Head of caudate nucleus (tissue), 42 donors: ENCODE measurements at regions not wholly inside any gene's neighbourhood (a gene's known extent, or its start where the extent isn't known, plus 50 kb on each side); places are given as distances from the start of the nearest gene placed in this dataset.

ENCODE experiments used
- DNase-seq, 42 donors: peaks; one replicate each; pipeline versions ENCODE4 v3.0.0 to v3.0.0-alpha.2; 2020 to 2021; ENCODE audit warnings: mixed read lengths in 7 of 42
- intact Hi-C: fragments of 100-400 bp; cut with DNase I; formaldehyde crosslinking; loops from one replicate; pipeline ENCODE4 v1.15.0; 2022

DNA sequence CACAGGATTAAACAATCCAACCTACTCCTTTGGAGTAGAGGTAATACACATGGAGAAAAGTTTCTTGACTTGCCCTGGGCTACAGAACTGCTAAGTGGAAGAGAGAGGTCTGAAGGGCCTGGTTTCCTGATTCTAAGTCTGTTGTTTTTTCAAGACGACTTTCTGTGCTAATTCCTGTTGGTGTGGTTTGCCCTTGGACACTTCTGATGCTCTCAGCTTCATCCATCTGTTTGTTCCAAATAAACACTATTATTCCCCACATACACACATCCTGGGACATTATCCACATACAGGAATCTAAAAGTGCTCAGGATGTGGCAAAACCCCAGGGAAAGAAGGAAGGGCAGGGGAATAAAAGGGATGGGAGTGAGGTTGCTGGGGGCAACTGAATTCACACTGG, 393.5 kb upstream of the TBL1XR1 start:
- intact Hi-C loops: no loop called here
- no peak for DNase-seq

GRCh38 chr3:177591379-177591778, 394.1 kb upstream of the TBL1XR1 start:
- peak in 21 of 42 donors; percentile 12 to 53 (median 27) for DNase-seq

DNA sequence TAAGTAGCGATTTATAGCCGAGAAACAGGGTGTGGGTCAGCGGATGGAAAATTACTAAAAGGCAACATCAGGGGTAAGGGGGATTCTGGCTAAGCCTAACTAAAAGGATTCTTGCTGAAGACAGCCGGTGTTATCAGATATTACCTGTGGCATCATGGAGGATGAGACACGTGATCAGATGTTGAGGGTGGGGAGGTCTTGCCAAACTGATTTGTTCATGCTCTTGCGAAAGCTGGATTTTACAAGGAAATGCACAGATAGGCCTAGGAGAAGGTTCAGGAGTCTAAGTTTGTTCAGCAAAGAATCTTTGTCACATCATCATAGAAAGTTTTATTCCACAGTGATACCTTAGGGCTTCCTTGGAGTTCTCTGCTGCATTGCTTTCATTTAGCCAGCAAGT, 396.8 kb upstream of the TBL1XR1 start:
- DNase-seq: no peak
- intact Hi-C loops: no loop called here

More at GRCh38 chr3:177591379-177591778, 394.1 kb upstream of the TBL1XR1 start:
- intact Hi-C loops: no loop called here

DNA sequence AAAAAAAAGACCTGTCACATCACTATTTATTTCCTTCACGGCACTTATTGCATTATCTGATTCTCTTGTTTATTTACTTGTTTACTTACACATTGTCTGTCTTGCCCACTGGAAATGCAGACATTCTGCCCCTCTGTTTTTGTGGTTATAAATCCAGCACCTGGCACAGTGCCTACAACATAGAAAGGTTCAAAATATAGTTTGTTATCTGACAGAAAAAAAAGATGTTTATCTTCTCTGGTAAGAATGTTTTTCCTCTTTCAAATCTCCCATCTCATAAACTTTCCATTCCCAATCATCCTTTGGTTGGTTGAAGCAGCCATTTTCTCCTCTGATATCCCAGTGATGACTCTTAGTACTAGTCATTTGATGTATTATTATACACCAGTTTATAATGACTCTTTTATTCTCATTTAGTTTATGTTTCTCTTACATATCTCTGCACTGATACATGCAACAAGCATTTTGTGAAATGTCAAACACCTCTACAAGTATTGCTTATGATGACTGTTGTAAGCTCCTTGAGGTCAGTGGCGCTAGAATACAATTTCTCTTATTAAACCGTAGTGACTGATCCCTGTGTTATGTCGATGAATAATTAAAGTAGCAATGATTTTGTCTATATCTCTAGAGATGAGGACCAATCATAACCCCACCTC, 398.4 kb upstream of the TBL1XR1 start:
- intact Hi-C loops: no loop called here
- no peak for DNase-seq

DNA sequence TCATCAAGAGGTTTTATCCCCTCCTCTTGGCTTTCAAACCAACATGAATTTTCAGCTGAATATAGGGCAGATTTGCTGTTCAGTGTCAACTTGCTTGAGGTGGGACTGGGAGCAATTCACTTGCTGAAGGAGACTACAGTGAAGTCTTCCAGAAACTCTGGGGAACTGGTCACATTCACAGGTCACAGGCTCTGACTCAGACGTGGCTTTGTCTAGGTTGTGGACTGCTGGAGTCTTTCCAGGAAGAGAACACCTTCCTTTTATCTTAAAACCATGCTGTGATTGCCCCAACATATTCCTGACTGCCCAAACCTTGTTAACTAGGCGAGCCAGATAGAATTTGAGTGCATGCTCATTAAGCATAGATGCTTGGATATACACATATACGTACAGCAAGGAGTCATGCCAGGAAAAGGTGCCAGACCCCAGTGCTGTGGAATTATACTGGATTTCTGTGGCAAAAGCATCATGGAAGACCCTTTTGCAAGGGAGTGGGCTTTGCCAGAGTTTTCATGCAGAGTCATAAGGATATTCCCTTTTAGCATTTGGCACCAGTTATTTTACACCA, 399.1 kb upstream of the TBL1XR1 start:
- intact Hi-C loops: no loop called here
- DNase-seq: no peak

- no peak for DNase-seq
- intact Hi-C loops: no loop called here
These were observed 399.6 kb upstream of the TBL1XR1 start for GRCh38 chr3:177596816-177597271.

- intact Hi-C loops: no loop called here
- peak in 25 of 42 donors; percentile 15 to 73 (median 39) for DNase-seq
These were observed 400.2 kb upstream of the TBL1XR1 start for GRCh38 chr3:177597311-177598096.

DNA sequence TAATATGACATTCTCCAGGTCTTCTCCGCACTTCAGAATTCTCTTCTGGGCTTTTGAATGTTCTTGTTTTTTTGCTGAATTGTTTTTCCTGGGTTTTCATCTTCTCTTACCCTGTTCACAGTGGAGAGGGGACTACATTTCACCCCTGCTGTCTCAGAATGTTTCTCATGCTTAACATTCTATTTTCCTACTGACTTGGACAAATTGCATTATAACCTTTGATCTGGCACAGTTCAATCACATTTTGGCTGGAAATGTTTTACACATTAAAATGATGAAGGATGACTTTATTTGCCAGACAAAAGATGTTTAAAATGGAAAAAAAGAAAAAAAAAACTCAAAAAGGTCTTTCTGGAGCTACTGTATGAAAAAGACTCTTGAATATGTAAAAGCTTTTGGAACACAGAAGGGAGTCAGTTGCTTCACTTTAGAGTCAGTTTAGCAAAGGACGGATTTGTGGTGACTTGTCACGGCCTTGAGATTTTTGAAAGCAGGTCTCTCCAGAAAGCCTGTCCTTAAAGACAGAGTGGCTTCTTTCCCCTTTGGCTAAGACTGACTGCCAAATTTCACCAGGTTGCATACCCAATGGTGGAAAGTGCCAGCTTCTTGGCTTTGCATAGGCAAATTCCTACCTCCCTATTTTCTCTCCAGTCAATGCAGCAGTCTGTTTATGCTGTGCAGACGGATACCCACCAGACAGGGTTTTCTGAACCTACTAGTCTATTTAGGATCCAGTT, 401.0 kb upstream of the TBL1XR1 start:
- intact Hi-C loops: no loop called here
- no peak for DNase-seq

- no peak for DNase-seq
- intact Hi-C loops: no loop called here
These were observed 402.0 kb upstream of the TBL1XR1 start for GRCh38 chr3:177599326-177599725.

DNA sequence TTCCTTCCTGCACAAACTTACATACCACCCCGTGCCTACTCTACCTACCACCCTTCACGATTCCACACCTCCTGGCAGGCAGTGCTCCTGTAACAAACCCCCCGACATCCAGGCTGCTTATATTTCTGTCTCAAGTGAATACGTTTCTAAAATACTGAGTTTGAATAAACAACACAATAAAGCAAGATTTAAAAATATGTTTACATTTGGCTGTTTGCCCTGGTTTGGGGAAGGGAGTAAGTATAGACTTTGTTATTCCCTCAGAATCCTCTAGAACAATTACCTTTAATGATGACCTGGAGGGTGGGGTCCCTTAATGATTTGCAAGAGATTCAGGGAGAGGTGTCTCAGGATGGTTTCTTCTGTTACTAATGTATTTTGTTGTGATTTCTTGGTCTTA, 402.6 kb upstream of the TBL1XR1 start:
- DNase-seq: no peak
- intact Hi-C loops: no loop called here

DNA sequence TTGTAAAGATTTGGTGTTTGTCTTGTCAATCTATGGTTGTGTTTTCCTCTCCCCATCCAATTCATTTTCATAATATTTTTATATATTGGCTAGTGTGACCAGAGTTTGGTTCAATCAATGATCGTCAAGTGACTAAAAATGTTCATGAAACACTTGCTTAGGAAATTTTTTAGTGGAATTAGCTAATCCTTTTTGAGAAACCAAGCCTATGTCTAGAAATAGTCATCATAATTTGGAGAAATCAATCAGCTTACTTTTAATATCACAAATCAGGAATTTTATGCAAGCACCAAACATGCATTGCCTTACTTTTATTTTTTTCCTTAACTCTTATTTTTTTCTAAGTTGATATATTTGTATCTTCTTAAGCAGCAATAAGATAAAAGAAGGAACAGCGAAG, 403.1 kb upstream of the TBL1XR1 start:
- intact Hi-C loops: no loop called here
- DNase-seq: no peak

GRCh38 chr3:177601152-177601551, 403.9 kb upstream of the TBL1XR1 start:
- intact Hi-C loops: no loop called here
- DNase-seq: no peak

DNA sequence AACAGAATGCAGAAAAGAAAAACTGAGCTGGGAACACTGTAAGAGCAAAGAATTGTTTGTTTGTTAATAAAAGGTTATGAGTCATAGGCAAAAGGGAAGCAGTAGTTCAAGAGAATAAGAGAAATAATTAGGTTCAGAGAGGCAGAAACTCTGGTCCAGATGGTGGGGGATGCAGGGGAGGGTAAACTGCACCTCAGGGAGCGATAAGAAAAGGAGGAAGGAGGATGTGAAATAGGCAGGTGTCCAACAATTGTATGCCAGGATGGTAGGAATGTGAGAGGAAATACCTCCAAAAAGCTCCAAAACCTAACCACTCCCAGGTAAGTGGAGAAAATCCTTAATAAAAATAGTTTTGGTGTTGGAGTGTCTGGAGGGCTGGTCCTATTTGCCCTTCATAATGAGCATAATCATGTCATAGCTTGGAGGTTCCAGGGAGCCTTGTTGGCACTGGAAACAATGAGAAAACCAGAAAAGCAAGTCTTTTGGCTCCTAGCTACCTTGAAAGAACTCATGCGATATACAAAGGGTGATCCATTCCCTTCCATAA, 405.4 kb upstream of the TBL1XR1 start:
- intact Hi-C loops: no loop called here
- DNase-seq: no peak

GRCh38 chr3:177603148-177603603, 405.9 kb upstream of the TBL1XR1 start:
- intact Hi-C loops: no loop called here

DNA sequence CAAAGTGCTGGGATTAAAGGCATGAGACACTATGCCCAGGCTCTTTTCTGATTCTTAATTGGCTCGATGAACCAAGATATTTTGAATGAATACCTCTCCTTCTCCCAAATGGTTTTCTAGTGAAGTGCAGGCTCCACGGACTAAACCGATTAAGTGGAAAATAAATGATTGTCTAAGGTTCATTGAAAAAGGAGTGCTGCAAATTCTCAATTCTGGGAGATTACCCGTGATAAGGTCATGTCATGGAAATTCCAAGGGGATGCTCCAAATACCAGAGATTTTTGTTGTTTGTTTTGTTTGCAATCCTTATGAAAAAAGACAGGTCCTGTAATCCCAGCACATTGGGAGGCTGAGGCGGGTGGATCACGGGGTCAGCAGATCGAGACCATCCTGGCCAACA, 406.9 kb upstream of the TBL1XR1 start:
- DNase-seq: no peak
- intact Hi-C loops: no loop called here

More at GRCh38 chr3:177603148-177603603, 405.9 kb upstream of the TBL1XR1 start:
- DNase-seq: no peak

GRCh38 chr3:177606891-177607290, 409.6 kb upstream of the TBL1XR1 start:
- intact Hi-C loops: no loop called here
- no peak for DNase-seq

GRCh38 chr3:177607589-177607988, 410.3 kb upstream of the TBL1XR1 start:
- intact Hi-C loops: no loop called here
- no peak for DNase-seq

DNA sequence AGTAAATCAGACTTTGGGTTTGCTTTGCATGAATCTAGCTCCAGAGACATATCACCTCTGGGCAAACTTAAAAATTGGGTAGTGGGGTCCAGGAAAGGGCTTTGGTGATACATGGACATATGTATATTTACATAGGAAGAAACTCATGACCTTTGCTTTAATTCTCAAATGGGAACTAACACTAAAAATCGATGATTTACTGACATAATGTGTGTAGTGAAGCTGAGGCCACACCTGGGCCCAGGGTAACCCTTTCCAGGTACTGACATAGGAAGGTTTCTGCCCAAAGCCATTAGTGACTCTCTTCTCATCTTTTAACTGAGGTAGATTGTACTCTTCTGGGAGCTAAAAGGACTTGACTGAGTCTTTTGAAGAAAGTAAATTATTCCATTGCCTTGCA, 411.2 kb upstream of the TBL1XR1 start:
- intact Hi-C loops: no loop called here
- no peak for DNase-seq

DNA sequence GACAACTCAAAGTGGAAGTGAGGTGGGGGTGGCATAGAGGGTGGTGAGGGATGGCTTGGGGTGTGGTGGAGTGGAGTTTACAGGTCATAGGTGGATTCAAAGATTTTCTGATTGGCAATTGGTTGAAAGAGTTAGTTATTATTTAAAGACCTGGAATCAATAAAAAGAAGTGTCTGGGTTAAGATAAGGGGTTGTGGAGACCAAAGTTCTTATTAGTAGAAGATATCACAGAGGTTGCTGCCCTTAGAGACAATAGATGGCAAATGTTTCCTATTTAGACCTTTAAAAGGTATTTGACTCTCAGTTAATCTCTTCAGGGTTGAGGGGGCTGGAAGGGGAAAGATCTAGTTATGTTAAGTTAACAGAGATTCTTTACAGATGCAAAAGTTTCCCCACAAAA, 412.3 kb upstream of the TBL1XR1 start:
- intact Hi-C loops: no loop called here
- no peak for DNase-seq
